Umbilical cord (tissue), 1 donor: ENCODE measurements at regions not wholly inside any gene's neighbourhood (a gene's known extent, or its start where the extent isn't known, plus 50 kb on each side); places are given as distances from the start of the nearest gene placed in this dataset.
"Not testable (repeated sequence)": the region's sequence is repeated elsewhere in the genome, so short reads cannot be mapped to it uniquely, and the experiment has no call there.

Experiments
- DNase-seq: peaks from one replicate; pipeline ENCODE4 v3.0.0-alpha.2; 2015; ENCODE audit warnings: low spot score

DNA sequence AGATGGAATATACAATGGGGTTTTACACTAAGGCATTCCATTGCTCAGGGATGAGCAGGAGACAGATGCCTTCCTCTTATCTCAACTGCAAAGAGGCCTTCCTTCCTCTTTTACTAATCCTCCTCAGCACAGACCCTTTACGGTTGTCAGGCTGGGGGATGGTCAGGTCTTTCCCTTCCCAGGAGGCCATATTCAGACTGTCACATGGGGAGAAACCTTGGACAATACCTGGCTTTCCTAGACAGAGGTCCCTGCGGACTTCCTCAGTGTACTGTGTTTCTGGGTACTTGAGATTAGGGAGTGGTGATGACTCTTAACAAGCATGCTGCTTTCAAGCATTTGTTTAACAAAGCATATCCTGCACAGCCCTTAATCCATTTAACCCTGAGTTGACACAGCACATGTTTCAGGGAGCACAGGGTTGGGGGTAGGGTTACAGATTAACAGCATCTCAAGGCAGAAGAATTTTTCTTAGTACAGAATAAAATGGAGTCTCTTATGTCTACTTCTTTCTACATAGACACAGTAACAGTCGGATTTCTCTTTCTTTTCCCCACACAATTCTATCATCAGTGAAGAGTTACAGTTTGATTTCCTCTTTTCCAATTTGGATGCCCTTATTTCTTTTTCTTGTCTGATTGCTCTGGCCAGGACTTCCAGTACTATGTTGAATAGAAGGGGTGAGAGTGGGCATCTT is 737.1 kb downstream of the TRHDE start:
- not testable (repeated sequence) for DNase-seq

DNA sequence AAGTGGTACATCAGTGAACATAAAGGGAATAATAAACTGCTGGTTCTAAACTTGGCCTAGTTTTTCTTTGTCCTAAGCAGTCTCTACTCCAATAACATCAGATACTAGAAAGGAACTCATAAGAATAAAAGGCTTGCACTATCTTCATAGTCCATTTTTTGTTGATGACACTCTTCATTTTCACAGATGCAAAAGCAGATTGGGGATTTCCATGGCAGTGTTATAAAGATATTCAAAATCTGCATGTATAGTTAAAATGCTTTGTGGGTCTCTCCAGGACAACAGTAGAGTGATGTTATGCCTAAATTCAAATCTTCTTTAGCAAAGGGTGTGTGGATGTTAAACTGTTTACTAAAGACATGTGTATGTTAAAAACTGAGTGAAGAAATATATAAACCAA is 745.8 kb downstream of the TRHDE start:
- no peak for DNase-seq

DNA sequence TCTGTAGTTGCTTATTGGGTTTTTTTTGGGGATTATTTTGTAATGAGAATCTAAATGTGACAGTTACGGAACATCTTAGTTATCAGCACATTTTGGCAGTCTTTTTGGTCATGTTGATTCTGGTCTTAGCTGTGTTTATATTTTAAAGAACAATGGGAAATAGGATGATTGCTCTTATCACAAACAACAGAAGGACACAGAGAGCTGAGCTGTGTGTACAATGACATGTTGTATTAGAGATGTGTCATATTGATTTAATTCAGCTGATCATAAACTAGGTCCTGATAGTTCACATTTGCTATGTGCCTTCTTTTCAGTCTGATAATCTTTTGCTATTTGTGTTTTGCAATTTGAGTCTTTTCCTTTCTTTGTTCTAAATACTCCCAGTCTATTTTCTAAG is 781.7 kb downstream of the TRHDE start:
- no peak for DNase-seq

DNA sequence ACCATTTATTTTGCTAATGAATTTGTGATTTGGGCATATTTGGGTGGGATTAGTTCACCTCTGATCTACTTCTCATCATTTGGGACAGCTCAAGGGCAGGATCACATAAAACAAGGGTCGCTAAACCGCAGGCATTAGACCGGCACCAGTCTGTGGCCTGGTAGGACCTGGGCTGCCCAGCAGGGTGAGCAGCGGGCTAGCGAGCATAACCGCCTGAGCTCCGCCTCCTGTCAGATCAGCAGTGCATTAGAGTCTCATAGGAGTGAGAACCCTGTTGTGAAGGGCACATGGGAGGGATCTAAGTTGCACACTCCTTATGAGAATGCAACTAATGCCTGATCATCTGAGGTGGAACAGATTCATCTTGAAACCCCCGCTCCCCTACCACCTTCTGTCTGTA is 785.3 kb downstream of the TRHDE start:
- DNase-seq = no peak

DNA sequence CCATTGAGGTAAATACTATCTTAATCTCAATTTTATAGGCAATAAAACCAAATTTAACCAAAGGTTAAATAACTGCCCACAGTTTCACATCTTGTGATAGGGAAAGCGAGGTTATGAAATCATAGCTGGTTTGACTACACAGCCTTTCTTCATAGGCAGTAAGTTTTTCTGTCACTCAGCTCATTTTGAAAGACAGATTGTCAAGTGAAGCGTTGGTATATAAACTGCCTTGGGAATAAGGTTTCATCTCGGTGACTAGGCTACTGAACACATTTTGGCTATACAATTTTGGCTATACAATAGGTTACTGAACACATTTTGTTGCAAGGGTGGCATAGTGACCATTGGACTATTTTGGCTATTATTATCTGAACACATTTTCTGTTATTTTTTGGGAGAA is 793.7 kb downstream of the TRHDE start:
- no peak for DNase-seq

DNA sequence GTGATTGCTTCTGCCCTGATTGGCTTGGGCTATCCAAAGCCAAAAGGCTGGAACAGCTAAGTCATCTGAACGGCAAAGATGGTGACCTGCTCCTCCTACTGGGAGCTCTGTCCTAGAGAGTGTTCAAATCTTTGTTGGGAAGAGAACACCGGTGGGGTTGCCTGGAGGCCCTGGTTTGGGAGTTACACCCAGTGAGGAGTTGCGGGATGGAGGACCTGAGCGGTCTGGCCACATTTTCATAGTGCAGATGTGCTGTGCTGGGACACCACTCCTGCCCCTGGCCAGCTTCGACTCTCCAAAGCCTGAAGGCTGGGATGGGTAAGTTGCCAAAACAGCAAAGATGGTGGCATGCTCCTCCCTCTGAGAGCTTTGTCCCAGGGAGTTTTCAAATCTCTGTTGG is 795.4 kb downstream of the TRHDE start:
- DNase-seq = no peak

DNA sequence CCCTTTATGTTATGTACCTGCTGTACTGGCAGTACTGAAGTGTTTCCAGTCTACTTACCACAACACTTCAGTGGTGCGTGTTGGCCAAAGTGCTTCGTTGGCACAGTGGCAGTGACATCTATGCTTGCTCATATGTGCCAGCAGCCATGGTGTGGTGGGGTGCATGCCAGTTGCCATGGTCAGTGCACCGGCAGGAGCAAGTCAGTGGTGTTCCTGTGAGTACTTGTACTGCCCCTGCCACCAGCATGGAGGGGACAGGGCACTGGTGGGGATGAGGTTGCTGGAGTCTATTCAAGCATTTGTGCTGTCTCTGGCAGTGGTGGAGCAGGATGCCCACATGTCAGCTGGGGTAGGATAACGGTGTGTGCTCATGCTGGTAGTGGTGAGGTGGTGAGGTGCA is 800.0 kb downstream of the TRHDE start:
- DNase-seq = no peak

DNA sequence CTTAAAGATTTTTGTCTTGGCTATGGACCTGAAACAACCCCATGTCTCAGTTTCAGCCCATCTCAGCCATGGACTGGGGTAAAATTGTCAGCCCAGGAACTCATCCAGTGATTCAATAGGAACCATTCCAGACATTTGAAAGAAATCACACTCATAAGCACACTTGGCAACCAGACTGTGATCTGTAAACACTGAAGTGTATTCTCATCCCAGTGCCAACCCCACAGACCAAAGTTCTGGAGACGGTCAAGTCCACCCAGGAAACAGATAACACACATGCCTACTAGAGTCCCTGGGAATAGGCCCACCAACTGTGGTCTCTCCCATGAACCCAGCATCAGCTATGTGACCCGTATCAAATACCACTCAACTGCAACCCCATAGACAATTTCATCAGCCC is 804.6 kb downstream of the TRHDE start:
- no peak for DNase-seq

DNA sequence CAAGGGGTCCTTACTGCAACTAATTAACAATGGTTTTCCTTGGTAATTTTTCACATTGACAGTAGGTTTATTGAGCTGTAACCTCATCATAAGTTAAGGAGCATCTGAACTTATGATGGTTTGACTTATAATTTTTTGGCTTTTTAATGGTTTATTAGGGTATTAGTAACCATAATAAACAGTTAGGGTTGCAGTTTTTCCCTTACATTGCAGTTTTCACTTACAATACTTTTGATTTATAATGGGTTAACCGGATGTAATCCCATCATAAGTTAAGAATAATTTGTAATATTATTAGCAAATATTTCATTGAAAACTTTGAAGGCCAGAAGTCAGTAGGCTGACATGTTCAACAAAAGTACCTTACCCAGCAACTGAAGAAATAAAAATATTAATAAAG is 811.6 kb downstream of the TRHDE start:
- no peak for DNase-seq

DNA sequence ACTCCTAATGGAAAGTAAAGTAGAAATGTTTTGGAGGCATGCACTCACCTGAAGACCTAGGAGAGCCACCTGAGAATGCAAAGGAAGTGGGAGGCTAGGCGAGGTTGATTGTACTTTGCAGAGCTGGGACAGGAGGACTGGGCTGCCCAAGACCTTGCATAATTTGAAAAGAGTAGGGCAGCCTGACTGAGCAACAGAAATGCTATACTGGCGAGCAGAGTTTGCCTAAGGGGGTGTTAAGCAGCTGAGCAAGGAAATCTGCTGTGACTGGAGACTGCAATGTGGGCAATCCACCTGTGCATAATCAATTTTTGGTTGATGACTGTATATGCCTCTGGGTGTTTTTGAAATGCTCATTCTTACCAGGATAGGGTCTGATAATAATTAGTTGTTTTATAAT is 834.1 kb downstream of the TRHDE start:
- DNase-seq = no peak

DNA sequence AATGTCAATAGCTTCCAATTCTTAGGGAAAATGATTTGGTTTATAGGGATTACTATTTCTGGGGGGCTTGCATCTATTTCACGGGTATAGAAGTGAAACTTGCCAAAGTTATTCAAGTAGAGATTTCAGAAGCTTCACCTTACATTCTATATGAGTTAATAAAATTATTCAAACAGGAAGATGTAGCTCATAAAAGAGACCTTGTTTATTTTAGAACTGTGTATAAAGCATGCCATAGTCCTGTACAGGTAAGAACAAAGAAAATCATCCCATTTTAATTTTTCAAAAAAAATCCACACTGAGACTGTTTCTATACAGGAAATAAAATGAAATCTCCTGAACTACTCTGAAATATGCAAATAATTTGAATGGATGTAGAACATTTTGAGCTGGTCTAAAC is 834.7 kb downstream of the TRHDE start:
- no peak for DNase-seq

DNA sequence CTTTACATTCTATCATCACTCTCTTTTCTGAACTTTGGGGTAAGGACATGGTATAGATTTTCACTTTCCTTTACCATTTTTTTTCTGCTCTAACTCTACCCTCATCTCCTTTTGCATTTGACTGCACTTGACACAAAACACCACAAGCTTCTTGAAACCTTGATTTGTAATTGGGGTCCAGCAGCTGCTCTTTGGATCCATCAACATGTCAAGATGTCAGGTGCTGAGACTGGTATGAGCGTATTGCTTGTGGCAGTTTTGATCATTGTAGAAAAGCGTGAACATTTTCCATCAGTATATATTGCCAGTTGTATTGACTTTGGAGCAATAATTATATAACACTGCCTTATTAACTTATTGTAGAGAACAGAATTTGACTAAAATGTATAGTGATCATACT is 838.6 kb downstream of the TRHDE start:
- no peak for DNase-seq

DNA sequence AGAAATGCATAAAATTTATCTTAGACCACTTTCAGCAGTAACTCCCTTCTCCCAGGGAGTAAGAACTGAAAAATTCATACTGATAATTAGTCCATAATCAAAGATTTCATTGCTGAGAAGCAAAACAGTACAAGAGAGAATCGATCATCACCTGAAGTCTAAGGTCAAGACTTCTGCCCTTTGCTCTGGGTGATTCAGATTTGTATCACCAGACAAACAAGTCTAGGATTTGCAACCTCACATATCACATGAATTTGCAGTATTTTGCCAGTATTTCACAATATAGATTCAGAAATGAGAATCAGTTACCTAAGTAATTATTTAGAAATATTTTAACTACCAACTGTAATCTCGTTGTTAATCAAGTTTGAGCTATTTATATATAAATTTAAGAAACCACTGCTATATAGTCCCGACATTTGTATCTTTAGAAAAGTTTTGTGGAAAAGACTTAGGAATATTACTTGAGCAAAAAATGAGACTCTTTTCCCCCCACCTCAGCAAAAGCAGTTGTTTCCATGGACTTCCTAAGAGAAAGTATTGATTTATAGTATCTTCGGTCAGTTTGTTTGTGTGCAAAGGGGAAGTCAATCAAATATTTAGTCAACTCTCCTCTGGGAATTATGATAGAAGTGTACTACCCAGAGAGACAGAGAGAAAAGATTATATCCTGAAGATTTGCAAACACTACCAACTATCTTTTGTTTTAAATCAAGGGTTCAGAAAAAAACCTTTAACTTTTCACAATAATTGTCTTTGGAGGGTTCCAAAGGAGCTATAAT is 840.1 kb downstream of the TRHDE start:
- DNase-seq = no peak

DNA sequence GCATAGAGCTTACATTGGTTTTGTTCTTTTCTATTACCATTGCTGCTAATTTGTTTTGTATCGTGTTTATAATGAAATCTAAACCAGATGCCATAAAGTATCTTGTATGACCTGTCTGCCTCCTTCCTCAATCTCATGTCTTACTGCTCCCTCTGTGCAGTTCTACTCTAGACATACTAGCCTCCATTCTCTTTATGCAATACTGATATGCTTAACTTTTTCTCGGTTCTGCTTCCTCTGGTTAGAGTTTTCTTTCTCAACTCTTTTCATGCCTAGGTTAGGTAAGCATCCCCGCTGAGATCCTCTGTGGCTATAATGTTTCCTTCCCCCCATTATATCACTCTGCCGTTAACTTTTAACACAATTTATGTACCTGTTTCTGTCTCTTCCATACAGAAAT is 852.3 kb downstream of the TRHDE start:
- no peak for DNase-seq

DNA sequence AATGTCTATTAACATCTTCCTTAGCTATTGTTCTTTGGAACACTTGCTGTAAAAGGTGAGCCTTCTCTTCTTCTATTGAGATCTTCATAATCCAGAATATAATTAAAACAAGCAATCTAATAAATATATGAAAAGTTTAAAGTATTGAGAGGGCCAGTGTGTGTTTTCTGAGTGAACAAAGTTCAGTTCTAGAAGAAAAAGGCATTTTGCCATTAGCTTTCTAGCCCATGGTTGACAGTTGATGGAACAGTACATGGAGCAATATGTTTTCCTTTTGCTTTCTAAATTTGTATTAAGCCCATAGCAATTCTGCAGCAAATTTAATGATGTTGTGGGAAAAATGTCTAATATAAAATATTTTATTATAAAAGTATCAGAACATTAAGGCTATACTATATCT is 853.0 kb downstream of the TRHDE start:
- no peak for DNase-seq

DNA sequence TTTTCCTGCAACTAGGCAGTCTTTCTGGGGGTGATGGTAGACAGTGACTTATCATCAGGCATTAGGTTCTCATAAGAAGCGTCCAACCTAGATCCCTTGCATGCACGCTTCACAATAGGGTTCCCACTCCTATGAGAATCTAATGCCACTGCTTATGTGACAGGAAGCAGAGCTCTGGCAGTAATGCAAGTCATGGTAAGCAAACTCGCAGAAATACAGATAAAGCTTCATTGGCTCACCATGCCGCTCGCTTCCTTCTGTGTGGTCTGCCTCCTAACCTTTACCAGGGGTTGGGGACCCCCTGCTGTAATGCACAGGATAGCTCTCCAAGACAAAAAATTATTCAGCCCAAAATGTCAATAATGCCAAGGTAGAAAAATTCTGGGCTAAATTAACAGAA is 864.2 kb downstream of the TRHDE start:
- no peak for DNase-seq

DNA sequence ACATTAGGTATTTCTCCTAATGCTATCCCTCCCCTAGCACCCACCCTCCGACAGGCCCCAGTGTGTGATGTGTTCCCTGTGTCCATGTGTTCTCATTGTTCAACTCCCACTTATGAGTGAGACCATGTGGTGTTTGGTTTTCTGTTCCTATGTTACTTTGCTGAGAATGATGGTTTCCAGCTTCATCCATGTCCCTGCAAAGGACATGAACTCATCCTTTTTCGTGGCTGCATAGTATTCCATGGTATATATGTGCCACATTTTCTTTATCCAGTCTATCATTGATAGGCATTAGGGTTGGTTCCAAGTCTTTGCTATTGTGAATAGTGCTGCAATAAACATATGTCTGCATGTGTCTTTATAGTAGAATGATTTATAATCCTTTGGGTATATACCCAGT is 867.5 kb downstream of the TRHDE start:
- DNase-seq = not testable (repeated sequence)

DNA sequence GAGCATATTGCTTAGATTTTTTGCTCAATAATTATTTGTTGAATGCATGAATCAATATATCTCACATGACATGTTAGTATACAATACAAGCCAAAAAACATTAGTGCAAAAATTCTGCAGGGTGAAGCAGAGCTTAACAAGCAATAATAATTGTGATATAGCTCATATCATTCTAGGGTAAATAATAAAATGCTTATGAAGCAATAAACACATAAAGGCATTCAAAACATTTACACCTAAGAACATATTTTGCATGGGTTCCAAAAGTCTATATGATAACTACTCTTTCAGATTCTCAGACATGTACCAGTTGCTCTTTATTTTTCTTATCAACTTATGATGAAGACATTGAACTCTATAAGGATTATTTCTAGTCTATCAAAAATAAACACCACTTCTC is 886.2 kb downstream of the TRHDE start:
- DNase-seq = no peak

DNA sequence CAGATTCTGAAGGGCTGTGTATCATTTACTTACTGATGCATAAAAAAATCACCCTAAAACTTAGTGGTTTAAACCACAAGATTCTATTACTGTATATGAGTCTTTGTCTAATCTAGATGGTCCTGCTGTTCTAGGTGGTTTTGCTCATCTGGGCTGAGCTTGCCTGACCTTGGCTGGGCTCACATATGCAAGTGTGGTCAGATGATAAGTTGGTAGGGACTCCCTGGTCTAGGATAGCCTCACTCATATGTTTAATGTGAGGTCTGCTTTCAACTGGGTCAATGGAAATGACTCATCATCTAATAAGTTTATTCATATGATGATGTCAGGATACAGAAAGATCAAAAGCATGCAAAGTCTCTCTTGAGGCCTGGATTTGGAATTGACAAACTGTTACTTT is 887.8 kb downstream of the TRHDE start:
- no peak for DNase-seq

DNA sequence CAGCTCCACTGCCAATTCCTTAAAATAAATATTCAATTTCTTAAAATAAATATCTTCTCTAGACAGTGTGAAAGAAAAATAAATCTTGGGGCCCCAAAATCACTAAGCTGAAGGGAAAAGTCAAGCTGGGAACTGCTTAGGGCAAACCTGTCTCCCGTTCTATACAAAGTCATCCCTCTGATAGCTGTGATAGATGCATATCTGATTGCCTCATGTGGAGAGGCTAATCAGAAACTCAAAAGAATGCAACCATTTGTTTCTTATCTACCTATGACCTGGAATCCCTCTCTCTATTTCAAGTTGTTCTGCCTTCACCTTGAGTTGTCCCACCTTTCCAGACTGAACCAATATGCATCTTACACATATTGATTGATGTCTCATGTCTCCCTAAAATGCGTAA is 889.8 kb downstream of the TRHDE start:
- no peak for DNase-seq

DNA sequence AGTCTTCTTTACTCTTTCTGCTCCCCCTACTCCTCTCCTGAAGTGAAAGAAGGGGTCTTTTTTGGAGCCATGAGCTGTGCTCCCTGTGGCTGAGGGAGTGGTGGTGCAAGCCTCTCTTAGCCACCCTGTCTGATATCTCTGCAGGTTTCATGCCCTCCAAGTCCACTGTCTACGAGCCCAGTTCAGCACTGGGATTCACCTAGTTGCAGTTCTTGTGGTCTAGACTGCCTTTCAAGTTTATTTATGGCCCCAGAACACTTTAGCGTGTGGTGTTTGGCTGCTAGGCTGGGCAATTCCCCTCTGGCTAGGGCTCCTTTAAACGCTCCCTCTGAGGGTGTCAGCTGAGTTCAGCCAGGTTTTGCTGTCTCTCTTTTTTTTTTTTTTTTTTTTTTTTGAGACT is 908.6 kb downstream of the TRHDE start:
- no peak for DNase-seq

DNA sequence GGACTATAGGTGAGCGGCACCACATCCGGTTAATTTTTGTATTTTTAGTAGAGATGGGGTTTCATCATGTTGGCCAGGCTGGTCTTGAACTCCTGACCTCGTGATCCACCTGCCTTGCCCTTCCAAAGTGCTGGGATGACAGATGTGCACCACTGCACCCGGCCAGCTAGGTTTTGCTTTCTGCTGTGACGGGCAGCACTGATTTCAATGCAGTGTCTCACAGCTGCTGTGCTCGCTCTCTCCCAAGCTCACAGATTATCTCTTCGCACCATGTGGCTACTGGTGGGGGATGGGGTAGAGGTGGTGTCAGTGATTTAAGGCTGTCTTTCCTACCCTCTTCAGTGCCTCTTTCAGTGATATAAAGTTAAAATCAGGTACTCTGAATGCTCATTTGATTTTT is 909.1 kb downstream of the TRHDE start:
- DNase-seq = no peak

DNA sequence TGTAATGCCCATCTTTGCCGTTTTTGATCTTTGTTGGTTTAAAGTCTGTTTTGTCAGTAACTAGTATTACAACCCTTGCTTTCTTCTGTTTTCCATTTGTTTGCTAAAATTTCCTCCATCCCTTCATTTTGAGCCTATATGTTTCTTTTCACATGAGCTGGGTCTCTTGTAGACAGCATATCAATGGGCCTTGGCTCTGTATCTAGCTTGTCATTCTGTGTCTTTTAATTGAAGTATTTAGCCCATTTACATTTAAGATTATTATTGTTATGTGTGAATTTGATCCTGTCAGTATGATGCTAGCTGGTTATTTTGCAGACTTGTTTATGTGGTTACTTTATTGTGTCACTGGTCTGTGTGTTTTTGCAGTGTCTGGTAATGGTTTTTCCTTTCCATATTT is 913.2 kb downstream of the TRHDE start:
- DNase-seq = no peak

DNA sequence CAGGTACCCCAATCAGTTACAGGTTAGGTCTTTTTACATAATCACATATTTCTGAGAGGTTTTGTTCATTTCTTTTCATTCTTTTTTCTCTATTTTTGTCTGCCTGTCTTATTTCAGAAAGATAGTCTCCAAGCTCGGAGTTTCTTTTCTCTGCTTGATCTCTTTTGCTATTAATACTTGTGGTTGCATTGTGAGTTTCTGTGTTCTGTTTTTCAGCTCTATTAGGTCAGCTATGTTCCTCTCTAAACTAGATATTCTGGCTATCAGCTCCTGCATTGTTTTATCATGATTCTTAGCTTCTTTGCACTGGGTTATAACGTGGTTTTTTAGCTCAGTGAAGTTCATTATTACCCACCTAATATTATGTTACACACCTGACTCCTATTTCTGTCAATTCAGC is 914.1 kb downstream of the TRHDE start:
- DNase-seq = no peak
